ENCODE measurements at regions not wholly inside any gene's neighbourhood (a gene's known extent, or its start where the extent isn't known, plus 50 kb on each side); places are given as distances from the start of the nearest gene placed in this dataset.
"Not testable (repeated sequence)": the region's sequence is repeated elsewhere in the genome, so short reads cannot be mapped to it uniquely, and the experiment has no call there.

- no peak for DNase-seq
These were observed 121.9 kb upstream of the SETBP1 start for GRCh38 chr18:44558767-44559166.

GRCh38 chr18:44562986-44563385 lies 117.7 kb upstream of the SETBP1 start:
- no peak for DNase-seq

GRCh38 chr18:44564922-44565321 lies 115.8 kb upstream of the SETBP1 start:
- peak; percentile 45 for DNase-seq

GRCh38 chr18:44568342-44568741 lies 112.3 kb upstream of the SETBP1 start:
- no peak for DNase-seq

GRCh38 chr18:44568986-44569385 lies 111.7 kb upstream of the SETBP1 start:
- peak; percentile 43 for DNase-seq

GRCh38 chr18:44569391-44570055 lies 111.2 kb upstream of the SETBP1 start:
- no peak for DNase-seq

GRCh38 chr18:44579028-44579702 lies 101.5 kb upstream of the SETBP1 start:
- DNase-seq: peak; percentile 76

GRCh38 chr18:44579745-44580144 lies 100.9 kb upstream of the SETBP1 start:
- no peak for DNase-seq

- DNase-seq: no peak
These were observed 100.5 kb upstream of the SETBP1 start for GRCh38 chr18:44580159-44580558.

GRCh38 chr18:44580782-44581181 lies 99.9 kb upstream of the SETBP1 start:
- not testable (repeated sequence) for DNase-seq

GRCh38 chr18:44582456-44582855 lies 98.2 kb upstream of the SETBP1 start:
- no peak for DNase-seq

GRCh38 chr18:44584900-44585299 lies 95.8 kb upstream of the SETBP1 start:
- no peak for DNase-seq

- no peak for DNase-seq
These were observed 93.7 kb upstream of the SETBP1 start for GRCh38 chr18:44586782-44587524.

- DNase-seq: no peak
These were observed 92.2 kb upstream of the SETBP1 start for GRCh38 chr18:44588508-44588907.

- peak; percentile 92 for DNase-seq
These were observed 90.9 kb upstream of the SETBP1 start for GRCh38 chr18:44589693-44590355.

- DNase-seq: no peak
These were observed 89.6 kb upstream of the SETBP1 start for GRCh38 chr18:44590956-44591670.

GRCh38 chr18:44592639-44593038 lies 88.0 kb upstream of the SETBP1 start:
- peak; percentile 52 for DNase-seq

- DNase-seq: peak; percentile 85
These were observed 85.8 kb upstream of the SETBP1 start for GRCh38 chr18:44594799-44595467.

- no peak for DNase-seq
These were observed 82.9 kb upstream of the SETBP1 start for GRCh38 chr18:44597797-44598196.

GRCh38 chr18:44598514-44598913 lies 82.2 kb upstream of the SETBP1 start:
- no peak for DNase-seq

GRCh38 chr18:44599412-44599811 lies 81.3 kb upstream of the SETBP1 start:
- DNase-seq: peak; percentile 72

GRCh38 chr18:44601447-44601846 lies 79.2 kb upstream of the SETBP1 start:
- peak; percentile 88 for DNase-seq
